ENCODE measurements at regions not wholly inside any gene's neighbourhood (a gene's known extent, or its start where the extent isn't known, plus 50 kb on each side); places are given as distances from the start of the nearest gene placed in this dataset.
A peak's percentile ranks its signal among the peaks of the same experiment; 100 is the strongest.

GRCh38 chr1:209446356-209446755 is 137.2 kb upstream of the CAMK1G start:
- no peak for DNase-seq (ENCODE audit: low spot score)

DNA sequence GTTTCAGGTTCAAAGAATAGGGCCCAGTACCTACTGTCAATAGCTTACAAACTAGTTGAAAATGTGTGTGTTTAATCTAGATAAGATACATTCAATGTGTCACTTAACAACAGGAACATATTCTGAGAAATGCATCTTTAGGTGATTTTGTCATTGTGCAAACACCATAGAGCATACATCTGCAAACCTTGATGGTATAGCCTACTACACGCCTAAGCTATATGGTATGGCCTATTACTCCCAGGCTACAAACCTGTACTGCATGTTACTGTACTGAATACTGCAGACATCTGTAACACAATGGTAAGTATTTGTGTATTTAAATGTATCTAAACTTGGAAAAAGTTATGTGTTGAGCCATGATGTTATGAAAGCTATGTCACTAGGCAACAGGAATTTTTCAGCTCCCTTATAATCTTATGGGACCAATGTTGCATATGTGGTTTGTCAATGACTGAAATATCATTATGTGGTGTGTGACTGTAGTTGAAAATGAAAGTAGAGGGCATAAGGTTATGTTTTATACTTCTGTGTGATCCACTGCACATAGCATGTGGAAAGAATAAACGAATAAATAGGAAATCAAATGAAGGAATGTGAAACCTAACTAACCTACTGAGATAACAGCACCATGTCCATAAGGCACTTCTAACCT is 129.0 kb upstream of the CAMK1G start:
- no peak for DNase-seq (ENCODE audit: low spot score)

GRCh38 chr1:209455145-209455544 is 128.4 kb upstream of the CAMK1G start:
- DNase-seq (ENCODE audit: low spot score) = no peak

GRCh38 chr1:209455661-209456358 is 127.7 kb upstream of the CAMK1G start:
- DNase-seq (ENCODE audit: low spot score) = no peak

DNA sequence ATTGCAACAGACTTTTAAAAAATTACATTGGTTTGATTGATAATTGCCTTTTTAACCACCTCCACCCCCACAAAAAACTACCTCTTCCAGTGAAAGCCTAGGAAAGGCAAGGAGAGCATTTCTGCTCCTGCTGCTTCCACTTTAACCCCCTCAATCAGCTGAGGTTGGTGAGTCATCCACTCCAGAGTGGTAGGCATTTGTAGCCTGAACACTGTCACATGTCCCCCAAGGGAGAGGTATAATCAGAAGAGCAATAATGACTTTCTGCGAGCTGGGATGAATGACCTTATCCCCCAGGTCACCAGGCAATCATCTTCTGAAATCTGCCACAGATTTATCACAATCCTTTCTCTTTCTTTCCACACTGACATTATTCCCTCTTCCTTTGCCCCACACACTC is 126.6 kb upstream of the CAMK1G start:
- no peak for DNase-seq (ENCODE audit: low spot score)

GRCh38 chr1:209457401-209458125 is 126.0 kb upstream of the CAMK1G start:
- no peak for DNase-seq (ENCODE audit: low spot score)

- DNase-seq (ENCODE audit: low spot score) = no peak
Measured at GRCh38 chr1:209458921-209459320, 124.6 kb upstream of the CAMK1G start.

DNA sequence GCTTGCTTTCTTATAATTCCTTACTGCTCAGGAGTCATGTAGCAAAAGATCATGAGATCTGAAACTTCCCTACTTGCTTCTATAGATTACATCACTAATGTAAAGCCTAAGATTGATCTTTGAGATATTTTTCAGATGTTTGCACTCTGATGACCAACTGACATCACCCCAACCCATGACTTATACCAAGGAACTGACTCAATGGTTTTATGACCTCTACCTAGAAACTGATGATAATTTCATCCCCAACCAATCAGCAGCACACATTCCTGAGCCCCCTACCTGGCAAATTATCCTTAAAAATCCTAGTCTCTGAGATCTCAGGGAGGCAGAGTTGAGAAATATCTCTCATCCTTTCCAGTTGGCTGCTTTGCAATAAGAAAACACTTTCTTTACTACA is 122.3 kb upstream of the CAMK1G start:
- DNase-seq (ENCODE audit: low spot score) = no peak

GRCh38 chr1:209462433-209462832 is 121.1 kb upstream of the CAMK1G start:
- no peak for DNase-seq (ENCODE audit: low spot score)

DNA sequence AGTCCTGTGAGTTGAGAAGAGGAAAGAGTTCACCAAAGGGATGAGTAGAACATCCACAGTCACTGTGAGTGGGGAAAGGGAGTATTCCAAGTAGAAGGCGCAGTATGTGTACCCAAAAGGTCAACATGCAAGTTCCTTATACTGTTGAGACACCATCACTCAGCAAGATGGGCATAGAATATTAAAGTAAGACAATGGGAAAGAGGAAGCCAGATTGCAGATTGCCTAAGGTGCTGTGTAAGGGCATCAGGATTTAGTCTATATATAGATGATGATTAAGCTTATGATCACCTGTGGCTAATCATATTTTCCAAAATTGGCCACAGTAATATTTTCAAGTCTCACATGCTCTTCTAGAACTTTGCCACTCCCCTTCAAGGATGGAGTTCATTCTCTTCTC is 120.1 kb upstream of the CAMK1G start:
- no peak for DNase-seq (ENCODE audit: low spot score)

GRCh38 chr1:209473025-209473424 is 110.5 kb upstream of the CAMK1G start:
- DNase-seq (ENCODE audit: low spot score) = no peak

- no peak for DNase-seq (ENCODE audit: low spot score)
Measured at GRCh38 chr1:209480345-209480744, 103.2 kb upstream of the CAMK1G start.

- DNase-seq (ENCODE audit: low spot score) = no peak
Measured at GRCh38 chr1:209483691-209484090, 99.8 kb upstream of the CAMK1G start.

DNA sequence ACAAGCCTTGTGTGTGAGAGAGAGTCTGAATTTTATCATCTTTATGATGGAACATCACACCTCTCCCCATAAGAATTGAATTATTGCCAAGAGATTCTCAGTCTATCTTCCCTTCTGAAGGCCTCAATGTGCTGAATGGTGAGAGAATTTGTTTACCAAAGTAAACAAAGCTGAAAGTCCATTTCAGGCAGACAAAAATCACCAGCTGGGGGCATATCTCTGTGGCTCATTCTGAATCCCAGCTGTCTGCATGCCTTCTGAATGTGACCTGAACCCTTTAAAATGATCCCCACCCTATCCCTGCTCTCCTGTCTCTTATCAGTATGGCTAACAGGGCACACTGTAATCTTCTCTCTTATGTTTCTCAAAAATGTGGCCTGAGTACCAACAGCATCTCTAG is 99.1 kb upstream of the CAMK1G start:
- no peak for DNase-seq (ENCODE audit: low spot score)

GRCh38 chr1:209485167-209485566 is 98.3 kb upstream of the CAMK1G start:
- DNase-seq (ENCODE audit: low spot score) = no peak

DNA sequence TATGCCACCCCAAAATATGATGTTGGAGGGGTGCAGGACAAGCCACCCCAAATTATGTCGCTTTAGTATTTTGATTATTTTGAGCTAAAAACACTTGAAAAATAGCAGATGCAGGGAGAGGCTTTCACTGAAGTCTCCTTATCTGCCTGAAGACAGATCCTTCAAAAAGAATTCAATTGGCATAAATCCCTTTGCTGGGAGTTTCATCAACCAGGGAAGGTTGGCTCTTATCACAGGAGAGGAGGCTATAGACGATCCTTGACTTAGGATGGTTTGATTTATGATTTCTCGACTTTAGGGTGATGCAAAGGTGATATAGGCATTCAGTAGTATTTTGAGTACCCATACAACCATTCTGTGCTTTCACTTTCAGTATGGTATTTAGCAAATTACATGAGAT is 97.8 kb upstream of the CAMK1G start:
- no peak for DNase-seq (ENCODE audit: low spot score)

- DNase-seq (ENCODE audit: low spot score) = no peak
Measured at GRCh38 chr1:209486861-209487593, 96.5 kb upstream of the CAMK1G start.

GRCh38 chr1:209490013-209490412 is 93.5 kb upstream of the CAMK1G start:
- DNase-seq (ENCODE audit: low spot score) = peak; percentile 33

- no peak for DNase-seq (ENCODE audit: low spot score)
Measured at GRCh38 chr1:209491031-209491430, 92.5 kb upstream of the CAMK1G start.

DNA sequence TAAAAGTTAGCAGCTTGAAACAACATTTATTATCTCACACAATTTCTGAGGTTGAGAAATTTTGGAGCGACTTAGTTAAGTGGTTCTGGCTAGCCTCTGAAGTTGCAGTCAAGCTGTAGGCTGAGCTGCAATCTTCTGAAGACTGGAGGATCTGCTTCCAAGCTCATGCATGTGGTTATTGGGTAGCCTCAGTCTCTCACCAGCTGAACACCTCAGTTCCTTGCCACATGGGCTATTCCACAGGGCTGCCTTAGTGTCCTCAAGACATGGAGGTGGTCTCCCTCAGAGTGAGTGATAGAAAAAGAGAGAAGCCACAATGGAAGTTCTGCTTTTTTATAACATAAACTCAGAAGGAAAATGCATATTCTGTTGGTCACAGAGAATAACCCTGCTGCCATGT is 92.0 kb upstream of the CAMK1G start:
- DNase-seq (ENCODE audit: low spot score) = no peak

- no peak for DNase-seq (ENCODE audit: low spot score)
Measured at GRCh38 chr1:209491897-209492296, 91.6 kb upstream of the CAMK1G start.

DNA sequence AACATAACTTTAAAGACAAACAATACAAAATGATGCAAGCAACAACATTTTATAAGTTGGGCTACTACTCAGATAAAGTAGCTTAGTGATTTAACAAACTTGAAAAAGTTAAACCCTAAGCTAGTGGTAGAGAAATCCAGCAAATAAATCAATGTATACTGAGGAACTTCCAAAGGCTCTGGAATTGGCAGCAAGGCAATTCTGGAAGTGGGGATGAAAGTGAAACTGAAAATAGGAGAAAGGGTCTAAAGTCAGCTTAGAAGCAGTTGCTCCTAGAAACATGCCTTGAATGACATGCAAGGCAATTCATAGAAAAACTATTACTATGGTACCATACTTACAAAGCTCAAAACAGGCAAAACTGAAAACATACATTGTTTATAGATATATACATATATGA is 90.0 kb upstream of the CAMK1G start:
- no peak for DNase-seq (ENCODE audit: low spot score)

All from HT-29 (cell line).